ENCODE measurements at regions not wholly inside any gene's neighbourhood (a gene's known extent, or its start where the extent isn't known, plus 50 kb on each side); places are given as distances from the start of the nearest gene placed in this dataset.

DNA sequence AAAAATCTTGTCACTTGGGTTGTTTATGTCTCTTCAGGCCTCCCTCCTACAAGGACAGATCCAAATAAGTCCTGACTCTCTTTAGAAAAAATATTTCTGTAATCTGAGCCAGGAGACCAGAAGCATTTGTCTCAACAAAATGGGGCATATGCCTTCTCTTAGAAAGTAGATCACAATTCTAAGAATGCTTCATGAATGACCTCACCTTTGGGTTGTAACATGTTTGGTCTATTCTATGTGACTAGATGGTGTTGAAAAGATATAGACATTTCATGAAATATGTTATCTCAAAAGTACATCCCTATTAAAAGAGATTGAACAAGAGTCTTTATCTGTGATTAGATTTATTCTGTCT, 159.0 kb upstream of the SETBP1 start:
- H3K27ac ChIP-seq = no peak overlapping the region
- DNase-seq = no peak
- no peak for ATAC-seq
- H3K9me3 ChIP-seq = no peaks in the 10 kb centered on the region
- no peaks in the 10 kb centered on the region for H3K27me3 ChIP-seq
- in situ Hi-C loops (cut with MboI; ENCODE audit: low sequenced_read_pairs in 4 of 4) = no loop called here
- intact Hi-C loops (cut with DNase I; ENCODE audit: low total_unique reads) = no loop called here
- no peaks in the 10 kb centered on the region for H3K36me3 ChIP-seq
- H3K4me3 ChIP-seq = no peak overlapping the region
- no peaks in the 10 kb centered on the region for H3K4me1 ChIP-seq
- TF ChIP-seq POLR2A (IDR thresholded peaks at IDR 0.05) = no peak
- TF ChIP-seq, protein P1, sequence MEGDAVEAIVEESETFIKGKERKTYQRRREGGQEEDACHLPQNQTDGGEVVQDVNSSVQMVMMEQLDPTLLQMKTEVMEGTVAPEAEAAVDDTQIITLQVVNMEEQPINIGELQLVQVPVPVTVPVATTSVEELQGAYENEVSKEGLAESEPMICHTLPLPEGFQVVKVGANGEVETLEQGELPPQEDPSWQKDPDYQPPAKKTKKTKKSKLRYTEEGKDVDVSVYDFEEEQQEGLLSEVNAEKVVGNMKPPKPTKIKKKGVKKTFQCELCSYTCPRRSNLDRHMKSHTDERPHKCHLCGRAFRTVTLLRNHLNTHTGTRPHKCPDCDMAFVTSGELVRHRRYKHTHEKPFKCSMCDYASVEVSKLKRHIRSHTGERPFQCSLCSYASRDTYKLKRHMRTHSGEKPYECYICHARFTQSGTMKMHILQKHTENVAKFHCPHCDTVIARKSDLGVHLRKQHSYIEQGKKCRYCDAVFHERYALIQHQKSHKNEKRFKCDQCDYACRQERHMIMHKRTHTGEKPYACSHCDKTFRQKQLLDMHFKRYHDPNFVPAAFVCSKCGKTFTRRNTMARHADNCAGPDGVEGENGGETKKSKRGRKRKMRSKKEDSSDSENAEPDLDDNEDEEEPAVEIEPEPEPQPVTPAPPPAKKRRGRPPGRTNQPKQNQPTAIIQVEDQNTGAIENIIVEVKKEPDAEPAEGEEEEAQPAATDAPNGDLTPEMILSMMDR (IDR thresholded peaks at IDR 0.05 in 4 of 5, conservative IDR thresholded peaks at IDR 0.05 in 1 of 5) = no peak

DNA sequence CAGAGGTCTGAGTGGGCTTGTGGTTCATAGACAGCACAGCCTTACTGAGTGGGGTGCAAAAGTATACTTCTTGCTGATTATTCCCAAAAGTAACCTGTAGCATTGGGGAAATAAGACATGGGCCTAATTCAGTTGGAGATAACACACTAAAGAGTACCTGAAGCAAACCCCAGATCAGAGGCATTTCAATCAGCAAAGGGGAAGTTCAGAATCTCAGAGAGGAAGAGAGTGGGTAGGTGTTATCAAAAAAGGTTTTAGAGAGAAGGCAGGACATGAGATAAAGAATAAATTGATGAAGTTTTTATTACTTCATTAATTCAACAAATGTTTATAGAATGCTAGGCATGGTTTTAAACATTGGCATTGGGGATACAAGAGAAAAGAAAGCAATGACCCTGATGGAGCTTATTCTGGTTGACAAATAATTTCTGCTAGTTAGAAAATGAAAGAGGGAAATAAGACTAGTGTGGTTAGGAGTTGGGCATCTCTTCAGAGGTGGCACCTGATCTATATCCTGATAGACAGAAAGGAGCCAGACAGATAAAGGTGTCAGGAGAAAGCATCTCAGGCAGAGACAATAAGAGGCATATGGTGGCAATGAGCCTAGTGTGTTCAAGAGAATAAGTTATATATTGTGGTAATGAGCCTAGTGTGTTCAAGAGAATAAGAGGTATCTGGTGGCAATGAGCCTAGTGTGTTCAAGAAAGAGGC, 153.8 kb upstream of the SETBP1 start:
- Histone ChIP-seq H3K4me3 (no peak overlapping the region), H3K27me3 (no peaks in the 10 kb centered on the region), H3K9me3 (no peaks in the 10 kb centered on the region), H3K36me3 (no peaks in the 10 kb centered on the region), H3K27ac (no peak overlapping the region), H3K4me1 (no peaks in the 10 kb centered on the region)
- intact Hi-C loops (cut with DNase I; ENCODE audit: low total_unique reads) (no loop called here), in situ Hi-C loops (cut with MboI; ENCODE audit: low sequenced_read_pairs in 4 of 4) (no loop called here)
- ATAC-seq (no peak), DNase-seq (no peak)
- TF ChIP-seq, protein P1 (IDR thresholded peaks at IDR 0.05 in 4 of 5, conservative IDR thresholded peaks at IDR 0.05 in 1 of 5) = no peak
- TF ChIP-seq POLR2A (IDR thresholded peaks at IDR 0.05) = no peak

DNA sequence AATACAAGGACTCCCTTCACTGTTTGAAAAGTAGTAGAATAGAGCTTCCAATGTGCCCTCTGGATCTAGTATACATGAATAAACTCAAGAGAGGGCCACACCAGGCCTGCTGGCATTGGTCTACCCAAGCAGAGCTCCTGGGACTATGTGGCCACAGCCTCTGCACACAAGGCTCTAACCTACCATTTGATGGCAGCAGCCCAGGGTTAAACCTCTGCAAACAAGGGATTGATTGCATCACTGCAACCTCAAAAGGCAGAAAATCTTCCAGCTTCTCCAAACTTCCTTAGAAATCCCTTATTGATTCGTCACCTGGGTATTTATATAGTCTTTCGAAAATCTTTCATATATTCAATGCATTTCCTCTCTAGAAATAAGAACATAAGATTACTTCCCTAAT, 147.6 kb upstream of the SETBP1 start:
- Histone ChIP-seq H3K4me3 (no peak overlapping the region), H3K27me3 (no peaks in the 10 kb centered on the region), H3K4me1 (no peaks in the 10 kb centered on the region), H3K36me3 (no peaks in the 10 kb centered on the region), H3K27ac (no peak overlapping the region), H3K9me3 (no peaks in the 10 kb centered on the region)
- intact Hi-C loops (cut with DNase I; ENCODE audit: low total_unique reads) (no loop called here), in situ Hi-C loops (cut with MboI; ENCODE audit: low sequenced_read_pairs in 4 of 4) (no loop called here)
- no peak for TF ChIP-seq POLR2A (IDR thresholded peaks at IDR 0.05)
- TF ChIP-seq, protein P1 (IDR thresholded peaks at IDR 0.05 in 4 of 5, conservative IDR thresholded peaks at IDR 0.05 in 1 of 5) = no peak
- DNase-seq (no peak), ATAC-seq (no peak)

DNA sequence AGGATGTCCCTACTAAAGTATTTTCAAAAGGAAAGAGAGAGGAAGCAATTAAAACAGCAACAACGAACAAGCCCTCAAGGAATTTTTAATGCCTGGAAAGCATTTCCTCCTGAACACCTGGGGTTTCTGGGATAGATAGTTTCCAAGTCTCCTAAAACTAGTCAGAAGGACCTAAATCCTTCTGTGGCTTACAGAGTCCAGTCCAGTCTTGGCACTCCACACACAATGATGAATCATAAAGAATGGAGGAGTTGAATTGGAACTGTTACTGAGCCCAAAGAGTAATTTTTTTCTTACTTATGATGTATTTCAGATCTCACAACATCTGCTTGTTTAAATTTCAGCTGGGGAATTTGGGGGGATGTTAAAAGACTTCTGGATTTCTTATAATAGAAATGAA, 144.6 kb upstream of the SETBP1 start:
- intact Hi-C loops (cut with DNase I; ENCODE audit: low total_unique reads) = no loop called here

More for the DNA sequence above, 144.6 kb upstream of the SETBP1 start:
- Histone ChIP-seq H3K27me3 (no peaks in the 10 kb centered on the region), H3K27ac (no peak overlapping the region), H3K9me3 (no peaks in the 10 kb centered on the region), H3K36me3 (no peaks in the 10 kb centered on the region), H3K4me1 (no peaks in the 10 kb centered on the region), H3K4me3 (no peak overlapping the region)
- DNase-seq (no peak), ATAC-seq (no peak)
- TF ChIP-seq, protein P1 (IDR thresholded peaks at IDR 0.05 in 4 of 5, conservative IDR thresholded peaks at IDR 0.05 in 1 of 5) = no peak
- no peak for TF ChIP-seq POLR2A (IDR thresholded peaks at IDR 0.05)
- in situ Hi-C loops (cut with MboI; ENCODE audit: low sequenced_read_pairs in 4 of 4) = no loop called here
